ENCODE measurements at regions not wholly inside any gene's neighbourhood (a gene's known extent, or its start where the extent isn't known, plus 50 kb on each side); places are given as distances from the start of the nearest gene placed in this dataset.

GRCh38 chr5:148012801-148013200, 51.0 kb upstream of the SPINK5 start:
- Histone ChIP-seq H3K36me3 (no peaks in the 10 kb centered on the region), H3K4me3 (no peak overlapping the region), H3K4me1 (no peaks in the 10 kb centered on the region), H3K27ac (no peak overlapping the region), H3K9me3 (no peaks in the 10 kb centered on the region), H3K27me3 (no peaks in the 10 kb centered on the region)
- TF ChIP-seq POLR2A (IDR thresholded peaks at IDR 0.05) (no peak), CTCF (IDR thresholded peaks at IDR 0.05) (no peak)
- intact Hi-C loops (cut with DNase I), result no loop called here
- WGBS, 4 donors, result 40 to 53% (median 41%) methylated on average over 3 of the region's 3 CpGs
- no peak for DNase-seq
- ATAC-seq, result no peak

- H3K36me3 ChIP-seq, result no peaks in the 10 kb centered on the region
- H3K4me3 ChIP-seq, result no peak overlapping the region
- H3K4me1 ChIP-seq, result no peaks in the 10 kb centered on the region
- no peaks in the 10 kb centered on the region for H3K27me3 ChIP-seq
- TF ChIP-seq POLR2A (IDR thresholded peaks at IDR 0.05) (no peak), CTCF (IDR thresholded peaks at IDR 0.05) (no peak)
- DNase-seq, result no peak
- 87 to 92% (median 90%) methylated on average over 3 of the region's 3 CpGs for WGBS, 4 donors
- intact Hi-C loops (cut with DNase I), result no loop called here
- H3K9me3 ChIP-seq, result peaks cover 0 to under 1% (median 0%) of the 10 kb centered on the region in 12 donors
- no peak for ATAC-seq
- no peak overlapping the region for H3K27ac ChIP-seq
Observed at GRCh38 chr5:148011398-148012137, 52.2 kb upstream of the SPINK5 start.

GRCh38 chr5:148005788-148006520, 57.8 kb upstream of the SPINK5 start:
- WGBS, 4 donors, result 65 to 73% (median 68%) methylated on average over 12 of the region's 12 CpGs
- Histone ChIP-seq H3K9me3 (peaks cover 0 to 30% (median 18%) of the 10 kb centered on the region in 12 donors), H3K27ac (no peak overlapping the region), H3K36me3 (no peaks in the 10 kb centered on the region), H3K4me3 (no peak overlapping the region), H3K27me3 (no peaks in the 10 kb centered on the region), H3K4me1 (no peaks in the 10 kb centered on the region)
- TF ChIP-seq POLR2A (IDR thresholded peaks at IDR 0.05) (no peak), CTCF (IDR thresholded peaks at IDR 0.05) (peak in 1 of 12 donors; percentile 6)
- DNase-seq (no peak), ATAC-seq (no peak)
- intact Hi-C loops (cut with DNase I), result no loop called here

GRCh38 chr5:148003226-148003625, 60.6 kb upstream of the SPINK5 start:
- DNase-seq (no peak), ATAC-seq (no peak)
- Histone ChIP-seq H3K9me3 (peaks cover 0 to 44% (median 24%) of the 10 kb centered on the region in 12 donors), H3K4me3 (no peak overlapping the region), H3K36me3 (no peaks in the 10 kb centered on the region), H3K27ac (no peak overlapping the region), H3K27me3 (no peaks in the 10 kb centered on the region), H3K4me1 (no peaks in the 10 kb centered on the region)
- intact Hi-C loops (cut with DNase I), result no loop called here
- no peak for TF ChIP-seq POLR2A (IDR thresholded peaks at IDR 0.05)
- TF ChIP-seq CTCF (IDR thresholded peaks at IDR 0.05), result no peak

Data from heart left ventricle (tissue), 16 donors.